ENCODE measurements at regions not wholly inside any gene's neighbourhood (a gene's known extent, or its start where the extent isn't known, plus 50 kb on each side); places are given as distances from the start of the nearest gene placed in this dataset.

DNA sequence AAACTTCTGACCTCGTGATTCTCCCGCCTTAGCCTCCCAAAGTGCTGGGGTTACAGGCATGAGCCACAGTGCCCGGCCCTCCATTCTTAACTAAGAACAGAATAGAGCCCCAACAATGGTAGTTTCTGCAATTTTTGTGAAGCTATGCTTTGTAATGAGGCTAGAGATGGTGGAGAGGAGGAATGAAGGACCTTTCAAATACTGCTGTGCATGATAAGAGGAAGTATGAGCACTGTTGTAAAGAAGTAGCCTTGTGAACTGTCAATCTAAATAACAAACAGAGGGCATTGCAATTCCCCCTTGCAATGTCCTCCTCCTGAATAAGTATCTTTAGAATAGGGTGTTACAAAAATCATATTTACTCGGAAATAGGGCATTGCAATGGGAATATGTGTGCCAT, 70.2 kb downstream of the EVX1 start:
- TF ChIP-seq POLR2A (IDR thresholded peaks at IDR 0.05) = no peak
- TF ChIP-seq, protein P1, sequence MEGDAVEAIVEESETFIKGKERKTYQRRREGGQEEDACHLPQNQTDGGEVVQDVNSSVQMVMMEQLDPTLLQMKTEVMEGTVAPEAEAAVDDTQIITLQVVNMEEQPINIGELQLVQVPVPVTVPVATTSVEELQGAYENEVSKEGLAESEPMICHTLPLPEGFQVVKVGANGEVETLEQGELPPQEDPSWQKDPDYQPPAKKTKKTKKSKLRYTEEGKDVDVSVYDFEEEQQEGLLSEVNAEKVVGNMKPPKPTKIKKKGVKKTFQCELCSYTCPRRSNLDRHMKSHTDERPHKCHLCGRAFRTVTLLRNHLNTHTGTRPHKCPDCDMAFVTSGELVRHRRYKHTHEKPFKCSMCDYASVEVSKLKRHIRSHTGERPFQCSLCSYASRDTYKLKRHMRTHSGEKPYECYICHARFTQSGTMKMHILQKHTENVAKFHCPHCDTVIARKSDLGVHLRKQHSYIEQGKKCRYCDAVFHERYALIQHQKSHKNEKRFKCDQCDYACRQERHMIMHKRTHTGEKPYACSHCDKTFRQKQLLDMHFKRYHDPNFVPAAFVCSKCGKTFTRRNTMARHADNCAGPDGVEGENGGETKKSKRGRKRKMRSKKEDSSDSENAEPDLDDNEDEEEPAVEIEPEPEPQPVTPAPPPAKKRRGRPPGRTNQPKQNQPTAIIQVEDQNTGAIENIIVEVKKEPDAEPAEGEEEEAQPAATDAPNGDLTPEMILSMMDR (IDR thresholded peaks at IDR 0.05) = no peak
